Brain microvascular endothelial cell (primary cell): ENCODE measurements at regions not wholly inside any gene's neighbourhood (a gene's known extent, or its start where the extent isn't known, plus 50 kb on each side); places are given as distances from the start of the nearest gene placed in this dataset.

Source experiments
- DNase-seq: peaks from one replicate; pipeline ENCODE4 v3.0.0-alpha.2; 2020
- H3K27ac ChIP-seq: fragments of 250-450 bp; sonication (Bioruptor Pico); 2 replicates; pipeline ENCODE4 v1.5.1; 2020; ENCODE audit warnings: mild to moderate bottlenecking, moderate library complexity
- H3K27me3 ChIP-seq: fragments of 250-450 bp; sonication (Bioruptor Pico); replicated peaks from 2 replicates; pipeline ENCODE4 v1.5.1; 2020; ENCODE audit warnings: mild to moderate bottlenecking
- H3K36me3 ChIP-seq: fragments of 250-450 bp; sonication (Bioruptor Pico); replicated peaks from 2 replicates; pipeline ENCODE4 v1.5.1; 2020; ENCODE audit warnings: mild to moderate bottlenecking
- H3K4me3 ChIP-seq: 2 replicates; pipeline ENCODE4 v1.5.1; 2011; ENCODE audit warnings: low read depth, mild to moderate bottlenecking, control low read depth, low read length, moderate library complexity
- CTCF ChIP-seq: IDR thresholded peaks from 2 replicates; pipeline ENCODE4 v1.5.1; 2011; ENCODE audit warnings: low read depth, mild to moderate bottlenecking, moderate library complexity, low read length, control low read depth, inconsistent platforms; ENCODE audit errors: missing control alignments
- in situ Hi-C: cut with HindIII; loops from 2 replicates; pipeline ENCODE4 v1.10.0; 2017; ENCODE audit warnings: low sequenced_read_pairs, low pct_ligation_motif_present

- no peaks in the 10 kb centered on the region for H3K36me3 ChIP-seq
- no peak for TF ChIP-seq CTCF
- no peak overlapping the region for H3K4me3 ChIP-seq
- H3K27ac ChIP-seq = no peak overlapping the region
- in situ Hi-C loops = no loop called here
- H3K27me3 ChIP-seq = no peaks in the 10 kb centered on the region
- DNase-seq = no peak
Measured at GRCh38 chr14:104342435-104343293, 204.3 kb downstream of the KIF26A start.

- H3K27me3 ChIP-seq = no peaks in the 10 kb centered on the region
- in situ Hi-C loops = no loop called here
- TF ChIP-seq CTCF = no peak
- no peak overlapping the region for H3K4me3 ChIP-seq
- H3K27ac ChIP-seq = no peak overlapping the region
- no peaks in the 10 kb centered on the region for H3K36me3 ChIP-seq
- DNase-seq = no peak
Measured at GRCh38 chr14:104343294-104343625, 204.9 kb downstream of the KIF26A start.

GRCh38 chr14:104343690-104344640 lies 205.6 kb downstream of the KIF26A start:
- Histone ChIP-seq H3K4me3 (no peak overlapping the region), H3K27me3 (no peaks in the 10 kb centered on the region), H3K27ac (no peak overlapping the region), H3K36me3 (no peaks in the 10 kb centered on the region)
- no peak for DNase-seq
- no peak for TF ChIP-seq CTCF
- in situ Hi-C loops = no loop called here

GRCh38 chr14:104344818-104345620 lies 206.6 kb downstream of the KIF26A start:
- Histone ChIP-seq H3K4me3 (no peak overlapping the region), H3K27ac (no peak overlapping the region), H3K27me3 (no peaks in the 10 kb centered on the region), H3K36me3 (no peaks in the 10 kb centered on the region)
- in situ Hi-C loops = no loop called here
- no peak for DNase-seq
- no peak for TF ChIP-seq CTCF

- in situ Hi-C loops = no loop called here
Measured at GRCh38 chr14:104345621-104346462, 207.5 kb downstream of the KIF26A start.

More at GRCh38 chr14:104345621-104346462, 207.5 kb downstream of the KIF26A start:
- no peak for TF ChIP-seq CTCF
- Histone ChIP-seq H3K27me3 (no peaks in the 10 kb centered on the region), H3K36me3 (no peaks in the 10 kb centered on the region), H3K27ac (no peak overlapping the region), H3K4me3 (no peak overlapping the region)
- no peak for DNase-seq
